Sigmoid colon (tissue), 4 donors: ENCODE measurements at regions not wholly inside any gene's neighbourhood (a gene's known extent, or its start where the extent isn't known, plus 50 kb on each side); places are given as distances from the start of the nearest gene placed in this dataset.

Source experiments
- CTCF ChIP-seq, 4 experiments: fragments of 450-650 bp in 3 of 4; fragments of 200-600 bp in 1 of 4; IDR thresholded peaks; one replicate each; pipeline ENCODE4 v1.5.1; 2016 to 2019; ENCODE audit warnings: antibody characterized with exemption in 4 of 4, mild to moderate bottlenecking in 3 of 4, moderate library complexity in 2 of 4
- POLR2A ChIP-seq, 2 donors: fragments of 450-650 bp; IDR thresholded peaks; one replicate each; pipeline ENCODE4 v1.6.1; 2016; ENCODE audit warnings: antibody characterized with exemption in 2 of 2, mild to moderate bottlenecking in 2 of 2, moderate library complexity in 2 of 2
- POLR2AphosphoS5 ChIP-seq, 4 donors: sonication (generic); formaldehyde crosslinking; IDR thresholded peaks; one replicate each; pipeline ENCODE4 v1.6.1; 2017; ENCODE audit warnings: antibody characterized with exemption in 4 of 4

DNA sequence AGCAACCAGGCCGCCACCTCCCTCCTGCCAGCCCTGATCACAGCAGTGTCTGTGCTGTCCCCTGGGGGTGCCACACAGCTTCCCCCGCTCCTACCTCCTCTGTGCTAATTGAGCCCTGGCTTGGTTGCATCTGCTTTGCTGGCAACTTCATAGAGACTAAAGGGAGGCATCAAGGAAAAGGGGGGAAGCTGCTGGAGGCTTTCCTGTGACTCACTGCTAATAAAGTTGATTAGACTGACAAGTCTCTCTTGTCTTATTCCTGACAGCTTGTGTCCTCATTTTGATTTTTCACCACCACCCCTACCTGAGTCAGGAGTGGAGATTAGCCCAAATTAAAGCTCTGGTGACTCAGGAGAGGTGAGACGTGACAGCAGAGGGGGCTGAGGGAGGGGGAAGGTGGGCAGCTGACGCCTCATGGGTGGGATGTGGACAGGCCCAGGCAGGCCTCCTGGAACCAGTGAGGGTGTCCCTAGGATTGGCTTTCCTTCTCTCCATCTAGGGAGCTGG, 310.0 kb downstream of the CBLN1 start:
- TF ChIP-seq CTCF (IDR thresholded peaks at IDR 0.05) (no peak), POLR2A (IDR thresholded peaks at IDR 0.05) (no peak), POLR2AphosphoS5 (IDR thresholded peaks at IDR 0.05) (no peak)
